ENCODE measurements at regions not wholly inside any gene's neighbourhood (a gene's known extent, or its start where the extent isn't known, plus 50 kb on each side); places are given as distances from the start of the nearest gene placed in this dataset.

DNA sequence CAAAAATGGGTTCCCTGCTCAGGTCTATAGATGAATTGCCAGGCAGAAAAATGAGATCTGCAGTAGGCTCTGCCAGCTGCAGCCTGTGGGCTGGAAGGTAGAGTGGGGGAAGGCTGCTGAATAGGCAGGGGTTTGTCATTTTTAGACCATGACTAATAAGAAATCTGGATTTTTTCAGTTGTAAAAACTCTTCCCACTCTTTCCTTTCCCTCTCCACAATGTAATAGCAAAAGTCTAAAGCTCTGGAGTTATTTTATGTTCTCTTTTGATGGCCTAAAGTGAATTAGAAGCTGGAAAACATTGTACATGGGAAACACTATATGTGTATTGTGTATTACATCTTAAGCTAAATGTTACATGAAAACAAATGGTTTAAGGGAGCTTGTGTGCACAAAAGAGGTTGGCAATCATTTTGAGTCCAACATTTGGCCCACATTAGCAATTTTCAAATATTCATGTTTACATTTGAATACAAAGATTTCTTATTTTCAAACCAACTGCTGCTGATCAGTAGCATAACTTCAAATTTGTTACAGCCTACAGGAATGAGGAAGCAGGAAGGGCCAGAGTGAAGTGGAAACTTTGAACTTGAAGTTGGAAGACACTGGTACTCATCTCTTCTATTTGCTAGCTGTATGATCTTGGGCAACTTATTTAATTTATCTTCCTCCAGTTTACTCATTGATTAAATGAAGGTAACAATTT lies 407.1 kb downstream of the SLC4A3 start:
- H3K4me1 Mint-ChIP-seq: peaks cover 0 to 4% of the 10 kb centered on the region in 2 experiments; a peak in 1 of 4 replicates
- no peaks in the 10 kb centered on the region for H3K79me2 ChIP-seq (ENCODE audit: insufficient read depth, low read length)
- H3K4ac ChIP-seq (ENCODE audit: low read depth, low read length): no peak overlapping the region
- no peak overlapping the region for H2AK5ac ChIP-seq (ENCODE audit: insufficient read length, low read length)
- no peak overlapping the region for H3K27ac Mint-ChIP-seq
- H2AFZ ChIP-seq (ENCODE audit: low read length): no peak overlapping the region
- no peak overlapping the region for H2BK20ac ChIP-seq (ENCODE audit: low read depth, low read length, poor library complexity, severe bottlenecking)
- no peaks in the 10 kb centered on the region for H3K79me1 ChIP-seq (ENCODE audit: insufficient read depth, low read depth, low read length, poor library complexity, severe bottlenecking)
- no peaks in the 10 kb centered on the region for H3K23me2 ChIP-seq (ENCODE audit: insufficient read length, low read depth, low read length, poor library complexity, severe bottlenecking)
- H2BK12ac ChIP-seq (ENCODE audit: insufficient read length, low read depth, low read length): no peak overlapping the region
- no peaks in the 10 kb centered on the region for H3K4me1 ChIP-seq (ENCODE audit: insufficient read depth, low read length)
- H2BK15ac ChIP-seq (ENCODE audit: low read depth, low read length): no peak overlapping the region
- H3K9me3 Mint-ChIP-seq: peaks cover 0 to 3% of the 10 kb centered on the region in 2 experiments; a peak in 2 of 5 replicates
- no peak overlapping the region for H3K23ac ChIP-seq (ENCODE audit: insufficient read length, low read depth, low read length)
- no peak overlapping the region for H4K8ac ChIP-seq (replicated peaks; ENCODE audit: insufficient read length, low read depth, low read length)
- H3K27me3 ChIP-seq (ENCODE audit: insufficient read depth, low read length): no peaks in the 10 kb centered on the region
- no peak overlapping the region for H3K56ac ChIP-seq (ENCODE audit: insufficient read length, low read depth, low read length)
- no peak overlapping the region for H3K18ac ChIP-seq (ENCODE audit: insufficient read length, low read depth, low read length)
- no peak overlapping the region for H4K5ac ChIP-seq (ENCODE audit: insufficient read length, low read depth, low read length)
- no peak overlapping the region for H3K4me2 ChIP-seq (ENCODE audit: insufficient read depth, insufficient read length, low read length)
- H3K27ac ChIP-seq (ENCODE audit: insufficient read length, low read depth, low read length): no peak overlapping the region
- H4K91ac ChIP-seq (ENCODE audit: insufficient read length, low read depth, low read length): no peak overlapping the region
- no peak overlapping the region for H2BK5ac ChIP-seq (ENCODE audit: insufficient read length, low read length)
- no peak for DNase-seq
- H3T11ph ChIP-seq (ENCODE audit: low read length): no peak overlapping the region
- H2BK120ac ChIP-seq (ENCODE audit: low read depth, low read length, poor library complexity, severe bottlenecking): no peak overlapping the region
- no peaks in the 10 kb centered on the region for H4K20me1 ChIP-seq (ENCODE audit: control insufficient read depth, insufficient read depth, insufficient read length)
- no peaks in the 10 kb centered on the region for H3K9me3 ChIP-seq (ENCODE audit: control insufficient read depth, low read depth, low read length)
- no peak overlapping the region for H3K9ac ChIP-seq (ENCODE audit: extremely low read depth, insufficient read length, low read length)
- H3K27me3 Mint-ChIP-seq (ENCODE audit: low read depth): no peaks in the 10 kb centered on the region
- no peak overlapping the region for H3K14ac ChIP-seq (ENCODE audit: insufficient read depth, low read length)
- no peak overlapping the region for H3K4me3 Mint-ChIP-seq
- TF ChIP-seq CTCF (conservative IDR thresholded peaks at IDR 0.05): no peak
- no peaks in the 10 kb centered on the region; a peak in 2 of 7 replicates for H3K36me3 Mint-ChIP-seq (ENCODE audit: insufficient read depth in 1 of 3, low read depth in 3 of 3)
